Adrenal gland (tissue), 5 donors: ENCODE measurements at regions not wholly inside any gene's neighbourhood (a gene's known extent, or its start where the extent isn't known, plus 50 kb on each side); places are given as distances from the start of the nearest gene placed in this dataset.

Source experiments
- POLR2A ChIP-seq, 2 donors: fragments of 450-650 bp; IDR thresholded peaks; one replicate each; pipeline ENCODE4 v1.6.1; 2017; ENCODE audit warnings: antibody characterized with exemption in 2 of 2, mild to moderate bottlenecking in 2 of 2, moderate library complexity in 1 of 2
- TF ChIP-seq, protein P1 (sequence below), 6 experiments: fragments of 450-650 bp in 4 of 6; fragments of 200-600 bp in 2 of 6; sonication (generic) in 1 of 6; IDR thresholded peaks; 1 replicate in 5 of 6; 2 replicates in 1 of 6; pipeline versions ENCODE4 v1.5.1 to v1.8.0; 2016 to 2021; ENCODE audit warnings: antibody characterized with exemption in 6 of 6, mild to moderate bottlenecking in 2 of 6, moderate library complexity in 1 of 6
- donor health status: DM: no; HTN: no; CAD: no.

- TF ChIP-seq, protein P1, sequence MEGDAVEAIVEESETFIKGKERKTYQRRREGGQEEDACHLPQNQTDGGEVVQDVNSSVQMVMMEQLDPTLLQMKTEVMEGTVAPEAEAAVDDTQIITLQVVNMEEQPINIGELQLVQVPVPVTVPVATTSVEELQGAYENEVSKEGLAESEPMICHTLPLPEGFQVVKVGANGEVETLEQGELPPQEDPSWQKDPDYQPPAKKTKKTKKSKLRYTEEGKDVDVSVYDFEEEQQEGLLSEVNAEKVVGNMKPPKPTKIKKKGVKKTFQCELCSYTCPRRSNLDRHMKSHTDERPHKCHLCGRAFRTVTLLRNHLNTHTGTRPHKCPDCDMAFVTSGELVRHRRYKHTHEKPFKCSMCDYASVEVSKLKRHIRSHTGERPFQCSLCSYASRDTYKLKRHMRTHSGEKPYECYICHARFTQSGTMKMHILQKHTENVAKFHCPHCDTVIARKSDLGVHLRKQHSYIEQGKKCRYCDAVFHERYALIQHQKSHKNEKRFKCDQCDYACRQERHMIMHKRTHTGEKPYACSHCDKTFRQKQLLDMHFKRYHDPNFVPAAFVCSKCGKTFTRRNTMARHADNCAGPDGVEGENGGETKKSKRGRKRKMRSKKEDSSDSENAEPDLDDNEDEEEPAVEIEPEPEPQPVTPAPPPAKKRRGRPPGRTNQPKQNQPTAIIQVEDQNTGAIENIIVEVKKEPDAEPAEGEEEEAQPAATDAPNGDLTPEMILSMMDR (IDR thresholded peaks at IDR 0.05): no peak
- no peak for TF ChIP-seq POLR2A (IDR thresholded peaks at IDR 0.05)
Observed at GRCh38 chr5:120934031-120934430, 469.9 kb downstream of the PRR16 start.
